ENCODE measurements at regions not wholly inside any gene's neighbourhood (a gene's known extent, or its start where the extent isn't known, plus 50 kb on each side); places are given as distances from the start of the nearest gene placed in this dataset.
A peak's percentile ranks its signal among the peaks of the same experiment; 100 is the strongest.

- H3K4me3 ChIP-seq (ENCODE audit: control insufficient read depth, low read depth, low read length): no peak overlapping the region
- DNase-seq (ENCODE audit: low read depth): no peak
- TF ChIP-seq CTCF (IDR thresholded peaks at IDR 0.05; ENCODE audit: control insufficient read depth, insufficient read depth, low read depth, low read length, missing control alignments): no peak
These were observed 112.5 kb upstream of the ERG start for GRCh38 chr21:38610623-38611251.

- no peak overlapping the region for H3K4me3 ChIP-seq (ENCODE audit: control insufficient read depth, low read depth, low read length)
- no peak for DNase-seq (ENCODE audit: low read depth)
- no peak for TF ChIP-seq CTCF (IDR thresholded peaks at IDR 0.05; ENCODE audit: control insufficient read depth, insufficient read depth, low read depth, low read length, missing control alignments)
These were observed 113.0 kb upstream of the ERG start for GRCh38 chr21:38611277-38611676.

- TF ChIP-seq CTCF (IDR thresholded peaks at IDR 0.05; ENCODE audit: control insufficient read depth, insufficient read depth, low read depth, low read length, missing control alignments): no peak
- no peak for DNase-seq (ENCODE audit: low read depth)
- H3K4me3 ChIP-seq (ENCODE audit: control insufficient read depth, low read depth, low read length): no peak overlapping the region
These were observed 115.4 kb upstream of the ERG start for GRCh38 chr21:38613686-38614085.

- no peak for TF ChIP-seq CTCF (IDR thresholded peaks at IDR 0.05; ENCODE audit: control insufficient read depth, insufficient read depth, low read depth, low read length, missing control alignments)
- no peak for DNase-seq (ENCODE audit: low read depth)
- no peak overlapping the region for H3K4me3 ChIP-seq (ENCODE audit: control insufficient read depth, low read depth, low read length)
These were observed 116.3 kb upstream of the ERG start for GRCh38 chr21:38614558-38614957.

- DNase-seq (ENCODE audit: low read depth): no peak
- H3K4me3 ChIP-seq (ENCODE audit: control insufficient read depth, low read depth, low read length): no peak overlapping the region
- no peak for TF ChIP-seq CTCF (IDR thresholded peaks at IDR 0.05; ENCODE audit: control insufficient read depth, insufficient read depth, low read depth, low read length, missing control alignments)
These were observed 121.2 kb upstream of the ERG start for GRCh38 chr21:38619480-38619879.

GRCh38 chr21:38619992-38620479 is 121.8 kb upstream of the ERG start:
- H3K4me3 ChIP-seq (ENCODE audit: control insufficient read depth, low read depth, low read length): no peak overlapping the region
- no peak for TF ChIP-seq CTCF (IDR thresholded peaks at IDR 0.05; ENCODE audit: control insufficient read depth, insufficient read depth, low read depth, low read length, missing control alignments)
- peak; percentile 42 for DNase-seq (ENCODE audit: low read depth)
